HCT116 (cell line): ENCODE measurements at regions not wholly inside any gene's neighbourhood (a gene's known extent, or its start where the extent isn't known, plus 50 kb on each side); places are given as distances from the start of the nearest gene placed in this dataset.

ENCODE experiments used
- ATAC-seq: fragments of 200-7000 bp; cut with Tn5 transposase; 2 replicates; pipeline ENCODE4 v1.9.1; 2020; ENCODE audit warnings: mild to moderate bottlenecking, moderate library complexity
- BruUV-seq: library from RNA; stranded (reverse); fragments of 400-500 nt; replicated peaks from 2 replicates; lab custom pipeline; 2021; lab: Mats Ljungman, UMichigan
- CTCF ChIA-PET: fragments of 300-600 bp; sonication (Branson Sonifier 250); formaldehyde crosslinking; loops from one replicate; lab custom pipeline; 2021; ENCODE audit warnings: antibody characterized with exemption; lab: Charles Lee
- POLR2A ChIA-PET: fragments of 300-600, 350-600 bp; sonication (Branson Sonifier 250); formaldehyde crosslinking; loops from one replicate; lab custom pipeline; 2021; ENCODE audit warnings: antibody characterized with exemption; lab: Charles Lee
- RAD21 ChIA-PET, 2 experiments: fragments of 300-600 bp; sonication (Branson Sonifier 250); formaldehyde crosslinking; loops; one replicate each; lab custom pipeline; 2023; ENCODE audit warnings: low total read pairs in 2 of 2; ENCODE audit not compliant: uncharacterized antibody in 2 of 2, unreplicated experiment in 2 of 2, low non-redundant PET in 1 of 2; lab: Charles Lee
- DNase-seq: peaks from one replicate; pipeline ENCODE4 v3.0.0-alpha.2; 2010; ENCODE audit warnings: low read depth, low spot score
- H2AFZ ChIP-seq: fragments of 200-600 bp; shearing (Covaris generic), sonication (generic); 2 replicates; pipeline ENCODE4 v1.6.1; 2017; ENCODE audit warnings: low read depth, mixed run types, mixed read lengths, antibody characterized with exemption, low read length; ENCODE audit not compliant: poor library complexity, severe bottlenecking
- H3K27ac ChIP-seq: 2 replicates; pipeline ENCODE4 v1.5.1; 2012; ENCODE audit warnings: low read depth, low read length
- H3K27me3 ChIP-seq: fragments of 200-600 bp; sonication (generic); 2 replicates; pipeline ENCODE4 v1.6.1; 2016; ENCODE audit warnings: mixed run types, low read length, mixed read lengths; ENCODE audit not compliant: insufficient read depth
- H3K36me3 ChIP-seq, 2 experiments: fragments of 200-500 bp in 1 of 2; fragments of 200-600 bp in 1 of 2; sonication (Bioruptor generic) in 1 of 2; sonication (generic) in 1 of 2; 2 replicates each; pipeline versions ENCODE4 v1.5.1 to v1.6.1; 2014 to 2016; ENCODE audit warnings: low read length in 2 of 2, inconsistent platforms in 1 of 2, mixed read lengths in 1 of 2, mixed run types in 1 of 2; ENCODE audit not compliant: insufficient read depth in 2 of 2, control insufficient read depth in 1 of 2
- H3K4me1 ChIP-seq, 2 experiments: fragments of 200-600 bp in 1 of 2; sonication (generic) in 1 of 2; 2 replicates each; pipeline versions ENCODE4 v1.5.1 to v1.6.1; 2012 to 2017; ENCODE audit warnings: low read length in 2 of 2, inconsistent platforms in 1 of 2, mild to moderate bottlenecking in 1 of 2, mixed read lengths in 1 of 2, mixed run types in 1 of 2, moderate library complexity in 1 of 2; ENCODE audit not compliant: insufficient read depth in 2 of 2, control insufficient read depth in 1 of 2
- H3K4me2 ChIP-seq: fragments of 200-600 bp; sonication (generic); 2 replicates; pipeline ENCODE4 v1.6.1; 2017; ENCODE audit warnings: mixed run types, low read length, mixed read lengths
- H3K4me3 ChIP-seq, 2 experiments: fragments of 200-600 bp in 1 of 2; sonication (generic) in 1 of 2; replicated peaks in 1 of 2; 2 replicates each; pipeline ENCODE4 v1.5.1; 2011 to 2016; ENCODE audit warnings: low read length in 2 of 2, control low read depth in 1 of 2, low read depth in 1 of 2, mild to moderate bottlenecking in 1 of 2, mixed read lengths in 1 of 2, mixed run types in 1 of 2
- H3K79me2 ChIP-seq: fragments of 200-600 bp; sonication (generic); 2 replicates; pipeline ENCODE4 v1.6.1; 2017; ENCODE audit warnings: mild to moderate bottlenecking, mixed run types, low read length, moderate library complexity, mixed read lengths; ENCODE audit not compliant: insufficient read depth
- H3K9ac ChIP-seq: fragments of 200-600 bp; sonication (generic); 2 replicates; pipeline ENCODE4 v1.6.1; 2016; ENCODE audit warnings: low read length, mixed read lengths
- H3K9me2 ChIP-seq: fragments of 200-600 bp; sonication (generic), shearing (Covaris generic); 2 replicates; pipeline ENCODE4 v1.6.1; 2017; ENCODE audit warnings: mixed run types, mild to moderate bottlenecking, moderate library complexity; ENCODE audit not compliant: insufficient read depth
- H3K9me3 ChIP-seq, 2 experiments: fragments of 200-500 bp in 1 of 2; fragments of 200-600 bp in 1 of 2; sonication (Bioruptor generic) in 1 of 2; sonication (generic) in 1 of 2; 2 replicates each; pipeline ENCODE4 v1.6.1; 2014 to 2017; ENCODE audit warnings: low read length in 2 of 2, mixed read lengths in 2 of 2, inconsistent platforms in 1 of 2, low read depth in 1 of 2, mild to moderate bottlenecking in 1 of 2, mixed run types in 1 of 2, moderate library complexity in 1 of 2; ENCODE audit not compliant: control insufficient read depth in 1 of 2, insufficient read depth in 1 of 2
- H4K20me1 ChIP-seq: fragments of 200-600 bp; sonication (generic), shearing (Covaris generic); 2 replicates; pipeline ENCODE4 v1.6.1; 2017; ENCODE audit warnings: mixed run types, mild to moderate bottlenecking, moderate library complexity; ENCODE audit not compliant: insufficient read depth
- CEBPB ChIP-seq: IDR thresholded peaks from 2 replicates; pipeline ENCODE4 v1.6.1; 2012; ENCODE audit warnings: low read depth
- CTCF ChIP-seq, 3 experiments: fragments of 200-600 bp in 1 of 3; sonication (generic) in 1 of 3; IDR thresholded peaks in 2 of 3; conservative IDR thresholded peaks in 1 of 3; 2 replicates each; pipeline ENCODE4 v1.5.1; 2012 to 2017; ENCODE audit warnings: low read depth in 2 of 3, low read length in 2 of 3, antibody characterized with exemption in 1 of 3, borderline replicate concordance in 1 of 3, control low read depth in 1 of 3, mild to moderate bottlenecking in 1 of 3, mixed read lengths in 1 of 3, mixed run types in 1 of 3, moderate library complexity in 1 of 3; ENCODE audit not compliant: insufficient read depth in 1 of 3
- ELF1 ChIP-seq: IDR thresholded peaks from 2 replicates; pipeline ENCODE4 v1.6.1; 2012; ENCODE audit warnings: low read depth, borderline replicate concordance
- EZH2phosphoT487 ChIP-seq: fragments of 200-600 bp; IDR thresholded peaks from 2 replicates; pipeline ENCODE4 v1.6.1; 2018; ENCODE audit warnings: antibody characterized with exemption, borderline replicate concordance
- FOSL1 ChIP-seq: IDR thresholded peaks from 2 replicates; pipeline ENCODE4 v1.6.1; 2012; ENCODE audit warnings: low read depth
- JUND ChIP-seq: IDR thresholded peaks from 2 replicates; pipeline ENCODE4 v1.6.1; 2012
- MAX ChIP-seq: IDR thresholded peaks from 2 replicates; pipeline ENCODE4 v1.6.1; 2012
- POLR2A ChIP-seq: IDR thresholded peaks from 2 replicates; pipeline ENCODE4 v1.7.0; 2011; ENCODE audit warnings: borderline replicate concordance; ENCODE audit not compliant: insufficient read depth, insufficient read length; ENCODE audit errors: extremely low read depth
- RAD21 ChIP-seq: IDR thresholded peaks from 2 replicates; pipeline ENCODE4 v1.6.1; 2012; ENCODE audit warnings: low read depth, mild to moderate bottlenecking
- SIN3A ChIP-seq: IDR thresholded peaks from 2 replicates; pipeline ENCODE4 v1.6.1; 2012; ENCODE audit warnings: low read depth
- SP1 ChIP-seq: IDR thresholded peaks from 2 replicates; pipeline ENCODE4 v1.6.1; 2012; ENCODE audit warnings: low read depth
- SRF ChIP-seq: IDR thresholded peaks from 2 replicates; pipeline ENCODE4 v1.6.1; 2012; ENCODE audit warnings: low read depth
- ZNF274 ChIP-seq: fragments of 200-500 bp; sonication (Bioruptor generic); IDR thresholded peaks from 2 replicates; pipeline ENCODE4 v1.6.1; 2014; ENCODE audit warnings: mild to moderate bottlenecking, low read depth, low read length, inconsistent platforms
- intact Hi-C: fragments of 100-400 bp; cut with micrococcal nuclease; formaldehyde crosslinking; loops from 2 replicates; pipeline ENCODE4 v1.10.0; 2022

- ATAC-seq (no peak), DNase-seq (no peak)
- CTCF ChIA-PET, result no interaction called here
- no peaks in the 10 kb centered on the region for H3K79me2 ChIP-seq
- H3K4me3 ChIP-seq, result no peak overlapping the region
- no TSS peak for BruUV-seq
- no peak overlapping the region for H3K27ac ChIP-seq
- H2AFZ ChIP-seq, result no peak overlapping the region
- H3K36me3 ChIP-seq, result no peaks in the 10 kb centered on the region
- H3K9me2 ChIP-seq, result no peaks in the 10 kb centered on the region
- no peak overlapping the region for H3K9ac ChIP-seq
- H3K27me3 ChIP-seq, result no peaks in the 10 kb centered on the region
- no peak overlapping the region for H3K4me2 ChIP-seq
- no peaks in the 10 kb centered on the region for H3K4me1 ChIP-seq
- POLR2A ChIA-PET, result no interaction called here
- H4K20me1 ChIP-seq, result no peaks in the 10 kb centered on the region
- RAD21 ChIA-PET, result no interaction called here
- no peaks in the 10 kb centered on the region; a peak in 1 of 4 replicates for H3K9me3 ChIP-seq
- no peak for TF ChIP-seq JUND
- no peak for TF ChIP-seq MAX
- TF ChIP-seq RAD21, result no peak
- no peak for TF ChIP-seq CEBPB
- no peak for TF ChIP-seq CTCF (IDR thresholded peaks at IDR 0.05 in 2 of 3, conservative IDR thresholded peaks at IDR 0.05 in 1 of 3; ENCODE audit: borderline replicate concordance in 1 of 3, insufficient read depth in 1 of 3, low read depth in 2 of 3, low read length in 2 of 3)
- no peak for TF ChIP-seq ELF1
- no peak for TF ChIP-seq ZNF274
- no peak for TF ChIP-seq FOSL1
- intact Hi-C loops, result no loop called here
These were observed 192.5 kb upstream of the PWP1 start for GRCh38 chr12:107493135-107493494.

- Histone ChIP-seq H3K9ac (no peak overlapping the region), H2AFZ (no peak overlapping the region), H3K4me3 (no peak overlapping the region), H3K27me3 (no peaks in the 10 kb centered on the region), H3K9me3 (no peaks in the 10 kb centered on the region; a peak in 1 of 4 replicates), H3K79me2 (no peaks in the 10 kb centered on the region), H3K36me3 (no peaks in the 10 kb centered on the region), H3K27ac (no peak overlapping the region), H3K4me2 (no peak overlapping the region), H3K9me2 (no peaks in the 10 kb centered on the region), H4K20me1 (no peaks in the 10 kb centered on the region), H3K4me1 (no peaks in the 10 kb centered on the region)
- TF ChIP-seq EZH2phosphoT487 (no peak), SRF (no peak), FOSL1 (no peak), POLR2A (no peak), SP1 (no peak), SIN3A (no peak), CEBPB (no peak), ELF1 (no peak)
- intact Hi-C loops, result no loop called here
- POLR2A ChIA-PET, result no interaction called here
- DNase-seq, result no peak
- RAD21 ChIA-PET, result no interaction called here
- ATAC-seq, result no peak
- BruUV-seq, result no TSS peak
- CTCF ChIA-PET, result no interaction called here
These were observed 191.9 kb upstream of the PWP1 start for GRCh38 chr12:107493666-107494065.
